ENCODE measurements at regions not wholly inside any gene's neighbourhood (a gene's known extent, or its start where the extent isn't known, plus 50 kb on each side); places are given as distances from the start of the nearest gene placed in this dataset.

DNA sequence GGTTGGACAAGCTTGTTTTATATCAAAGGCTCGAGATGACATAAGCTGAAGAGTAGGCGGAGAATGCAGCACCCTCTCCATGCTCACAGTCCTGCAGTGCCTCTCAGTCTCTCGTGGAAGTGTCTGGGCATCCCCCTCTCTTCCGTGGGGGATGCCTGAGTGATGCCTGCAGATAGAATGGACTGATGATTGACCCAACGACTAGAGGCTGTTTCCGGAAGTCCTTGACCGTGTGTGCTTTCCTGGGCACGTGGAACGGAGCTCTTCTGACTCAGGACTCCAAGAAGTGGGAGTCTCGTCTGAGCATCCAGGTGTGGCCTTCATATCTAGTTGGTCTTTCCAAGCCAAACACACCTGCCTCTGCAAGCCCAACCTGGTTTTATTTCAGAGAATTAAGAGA, 241.8 kb upstream of the IRX2 start:
- Histone ChIP-seq H3K27ac (no peak overlapping the region), H3K9me3 (no peaks in the 10 kb centered on the region), H3K27me3 (no peaks in the 10 kb centered on the region), H3K4me3 (no peak overlapping the region), H3K36me3 (no peaks in the 10 kb centered on the region), H3K4me1 (no peaks in the 10 kb centered on the region)
- ATAC-seq (no peak), DNase-seq (no peak)
- intact Hi-C loops (cut with DNase I): no loop called here
- TF ChIP-seq, protein P1, sequence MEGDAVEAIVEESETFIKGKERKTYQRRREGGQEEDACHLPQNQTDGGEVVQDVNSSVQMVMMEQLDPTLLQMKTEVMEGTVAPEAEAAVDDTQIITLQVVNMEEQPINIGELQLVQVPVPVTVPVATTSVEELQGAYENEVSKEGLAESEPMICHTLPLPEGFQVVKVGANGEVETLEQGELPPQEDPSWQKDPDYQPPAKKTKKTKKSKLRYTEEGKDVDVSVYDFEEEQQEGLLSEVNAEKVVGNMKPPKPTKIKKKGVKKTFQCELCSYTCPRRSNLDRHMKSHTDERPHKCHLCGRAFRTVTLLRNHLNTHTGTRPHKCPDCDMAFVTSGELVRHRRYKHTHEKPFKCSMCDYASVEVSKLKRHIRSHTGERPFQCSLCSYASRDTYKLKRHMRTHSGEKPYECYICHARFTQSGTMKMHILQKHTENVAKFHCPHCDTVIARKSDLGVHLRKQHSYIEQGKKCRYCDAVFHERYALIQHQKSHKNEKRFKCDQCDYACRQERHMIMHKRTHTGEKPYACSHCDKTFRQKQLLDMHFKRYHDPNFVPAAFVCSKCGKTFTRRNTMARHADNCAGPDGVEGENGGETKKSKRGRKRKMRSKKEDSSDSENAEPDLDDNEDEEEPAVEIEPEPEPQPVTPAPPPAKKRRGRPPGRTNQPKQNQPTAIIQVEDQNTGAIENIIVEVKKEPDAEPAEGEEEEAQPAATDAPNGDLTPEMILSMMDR (IDR thresholded peaks at IDR 0.05): no peak

DNA sequence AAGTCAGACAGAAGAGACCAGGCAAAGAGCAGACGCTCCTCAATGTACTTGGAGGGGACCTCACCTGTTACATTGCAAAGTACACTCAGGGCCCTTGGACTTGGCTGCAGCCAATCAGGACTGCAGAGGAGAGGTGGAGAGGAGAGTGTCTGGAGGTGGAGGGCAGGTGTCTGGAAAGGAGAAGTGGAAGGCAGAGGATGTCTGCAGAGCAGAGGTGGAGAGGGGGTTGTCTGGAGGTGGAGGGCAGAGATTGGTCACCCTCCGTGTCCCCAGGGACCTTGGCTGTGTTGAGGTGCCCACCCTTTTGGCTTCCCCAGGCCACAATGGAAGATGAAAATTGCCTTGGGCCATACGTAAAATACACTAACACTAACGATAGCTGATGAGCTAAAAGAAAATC, 241.3 kb upstream of the IRX2 start:
- ATAC-seq: no peak
- TF ChIP-seq, protein P1 (IDR thresholded peaks at IDR 0.05): no peak
- H3K36me3 ChIP-seq: no peaks in the 10 kb centered on the region
- H3K27ac ChIP-seq: no peak overlapping the region
- no peaks in the 10 kb centered on the region for H3K27me3 ChIP-seq
- no peaks in the 10 kb centered on the region for H3K9me3 ChIP-seq
- no peak overlapping the region for H3K4me3 ChIP-seq
- no peak for DNase-seq
- intact Hi-C loops (cut with DNase I): no loop called here
- no peaks in the 10 kb centered on the region for H3K4me1 ChIP-seq

DNA sequence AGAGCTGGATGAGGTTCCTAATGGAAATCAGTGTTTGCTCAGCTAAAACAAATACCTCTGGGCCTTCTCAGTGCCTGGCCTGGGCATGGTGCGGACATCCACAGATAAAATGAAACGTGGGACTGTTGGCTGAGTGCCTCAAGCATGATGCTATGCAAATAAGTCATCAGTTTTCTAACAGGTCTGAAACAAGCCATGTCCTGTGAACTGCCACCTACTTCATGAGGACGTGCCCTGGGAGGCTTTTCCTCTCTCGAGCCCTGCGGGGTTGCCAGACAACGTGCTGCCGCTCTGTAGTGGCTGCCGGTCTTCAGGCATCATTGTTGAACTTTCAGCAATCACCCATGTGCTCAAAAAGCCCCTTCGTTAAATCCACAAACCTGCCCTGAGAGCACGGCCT, 240.4 kb upstream of the IRX2 start:
- ATAC-seq: no peak
- TF ChIP-seq, protein P1 (IDR thresholded peaks at IDR 0.05): no peak
- intact Hi-C loops (cut with DNase I): no loop called here
- Histone ChIP-seq H3K4me1 (no peaks in the 10 kb centered on the region), H3K9me3 (no peaks in the 10 kb centered on the region), H3K4me3 (no peak overlapping the region), H3K27me3 (no peaks in the 10 kb centered on the region), H3K36me3 (no peaks in the 10 kb centered on the region), H3K27ac (no peak overlapping the region)
- no peak for DNase-seq

DNA sequence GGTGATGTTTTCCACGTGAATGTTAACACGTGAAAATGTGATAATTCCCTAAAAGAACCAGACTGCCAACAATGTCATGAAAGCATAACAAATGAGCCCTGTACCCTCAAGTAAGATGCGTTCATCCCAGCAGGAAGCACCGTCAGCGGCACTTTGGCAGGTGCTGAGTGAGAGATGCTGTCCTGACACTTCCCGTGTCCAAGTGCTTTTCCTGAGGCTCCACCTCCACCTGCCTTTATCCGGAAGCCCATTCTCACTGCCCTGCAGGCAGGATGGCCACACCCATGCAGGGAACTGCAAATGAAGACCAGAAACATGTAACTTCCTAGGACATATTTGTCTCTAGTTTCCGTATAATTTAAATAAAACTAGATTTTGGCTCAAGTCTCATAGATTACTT, 238.0 kb upstream of the IRX2 start:
- intact Hi-C loops (cut with DNase I): no loop called here
- H3K4me3 ChIP-seq: no peak overlapping the region
- DNase-seq: no peak
- H3K4me1 ChIP-seq: no peaks in the 10 kb centered on the region
- H3K36me3 ChIP-seq: no peaks in the 10 kb centered on the region
- no peak overlapping the region for H3K27ac ChIP-seq
- no peaks in the 10 kb centered on the region for H3K27me3 ChIP-seq
- TF ChIP-seq, protein P1 (IDR thresholded peaks at IDR 0.05): no peak
- no peaks in the 10 kb centered on the region for H3K9me3 ChIP-seq
- ATAC-seq: no peak

DNA sequence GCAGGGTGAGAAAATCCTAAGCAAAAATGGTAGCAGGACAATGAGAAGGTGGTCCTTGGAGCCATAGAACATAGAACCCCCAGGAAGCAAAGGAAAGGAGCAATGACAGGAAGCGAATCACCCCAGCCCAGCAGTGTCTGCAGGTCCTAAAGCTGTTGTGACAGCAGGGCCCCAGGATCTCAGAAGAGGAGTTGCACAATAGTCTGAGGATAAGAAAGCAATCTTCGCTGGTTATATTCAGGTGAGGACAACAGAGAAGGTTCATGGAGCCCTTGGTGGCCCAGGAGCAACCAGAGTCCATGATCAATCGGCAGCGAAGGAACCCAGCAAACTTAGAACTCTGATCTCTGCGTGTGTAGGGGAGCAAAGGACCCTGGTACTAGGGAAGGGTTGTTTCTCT, 234.8 kb upstream of the IRX2 start:
- ATAC-seq: no peak
- H3K27me3 ChIP-seq: no peaks in the 10 kb centered on the region
- H3K4me3 ChIP-seq: no peak overlapping the region
- H3K36me3 ChIP-seq: no peaks in the 10 kb centered on the region
- no peak overlapping the region for H3K27ac ChIP-seq
- no peak for DNase-seq
- H3K9me3 ChIP-seq: no peaks in the 10 kb centered on the region
- TF ChIP-seq, protein P1 (IDR thresholded peaks at IDR 0.05): no peak
- intact Hi-C loops (cut with DNase I): no loop called here
- no peaks in the 10 kb centered on the region for H3K4me1 ChIP-seq

DNA sequence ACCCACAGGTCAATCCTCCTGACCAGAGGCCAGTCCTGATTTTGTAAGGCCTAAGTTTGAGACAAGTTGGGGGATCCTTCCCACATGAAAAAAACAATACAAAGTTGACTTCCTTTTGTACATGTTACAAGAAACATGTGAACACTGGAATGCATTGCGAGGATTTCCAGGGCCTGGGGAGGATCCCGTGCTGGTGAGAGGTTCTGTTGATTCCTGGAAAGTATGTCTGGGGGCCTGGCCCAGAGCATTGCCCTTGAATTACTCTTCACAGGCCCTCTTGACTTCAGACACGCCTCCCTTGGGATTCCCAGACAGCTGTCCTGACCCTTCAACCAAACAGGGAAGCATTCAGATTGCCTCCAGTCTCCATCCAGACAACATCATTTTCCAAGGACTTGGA, 234.2 kb upstream of the IRX2 start:
- H3K9me3 ChIP-seq: no peaks in the 10 kb centered on the region
- no peak overlapping the region for H3K4me3 ChIP-seq
- H3K36me3 ChIP-seq: no peaks in the 10 kb centered on the region
- TF ChIP-seq, protein P1 (IDR thresholded peaks at IDR 0.05): no peak
- ATAC-seq (no peak), DNase-seq (no peak)
- H3K27ac ChIP-seq: no peak overlapping the region
- no peaks in the 10 kb centered on the region for H3K4me1 ChIP-seq
- intact Hi-C loops (cut with DNase I): no loop called here
- H3K27me3 ChIP-seq: no peaks in the 10 kb centered on the region

Data from upper lobe of right lung (tissue), 1 donor.